Adrenal gland (tissue), 9 donors: ENCODE measurements at regions not wholly inside any gene's neighbourhood (a gene's known extent, or its start where the extent isn't known, plus 50 kb on each side); places are given as distances from the start of the nearest gene placed in this dataset.
A peak's percentile ranks its signal among the peaks of the same experiment; 100 is the strongest.

Experiments
- DNase-seq, 7 donors: peaks; one replicate each; pipeline ENCODE4 v3.0.0-alpha.2; 2019 to 2020
- H3K27ac ChIP-seq, 5 donors: fragments of 200-600 bp; sonication (generic) in 4 of 5; 1 replicate in 3 of 5; 2 replicates in 2 of 5; pipeline versions ENCODE4 v1.5.1 to v1.8.0; 2016 to 2020; ENCODE audit warnings: mild to moderate bottlenecking in 1 of 5
- H3K27me3 ChIP-seq: fragments of 200-600 bp; 2 replicates; pipeline ENCODE4 v1.8.0; 2021
- H3K36me3 ChIP-seq, 2 donors: fragments of 200-600 bp; replicated peaks in 1 of 2; 1 replicate in 1 of 2; 2 replicates in 1 of 2; pipeline versions ENCODE4 v1.5.1 to v1.8.0; 2018 to 2022
- H3K4me1 ChIP-seq, 2 donors: fragments of 200-600 bp; replicated peaks in 1 of 2; 1 replicate in 1 of 2; 2 replicates in 1 of 2; pipeline versions ENCODE4 v1.5.1 to v1.8.0; 2018 to 2021
- H3K4me3 ChIP-seq, 4 donors: fragments of 200-600 bp; sonication (generic) in 3 of 4; one replicate each; pipeline ENCODE4 v1.5.1; 2016 to 2018
- H3K9me3 ChIP-seq, 3 donors: fragments of 200-600 bp; sonication (generic) in 1 of 3; replicated peaks in 1 of 3; 1 replicate in 2 of 3; 2 replicates in 1 of 3; pipeline versions ENCODE4 v1.5.1 to v1.8.0; 2016 to 2021
- CTCF ChIP-seq, 6 experiments: fragments of 450-650 bp in 4 of 6; fragments of 200-600 bp in 2 of 6; sonication (generic) in 1 of 6; IDR thresholded peaks; 1 replicate in 5 of 6; 2 replicates in 1 of 6; pipeline versions ENCODE4 v1.5.1 to v1.8.0; 2016 to 2021; ENCODE audit warnings: antibody characterized with exemption in 6 of 6, mild to moderate bottlenecking in 2 of 6, moderate library complexity in 1 of 6
- POLR2A ChIP-seq, 2 donors: fragments of 450-650 bp; IDR thresholded peaks; one replicate each; pipeline ENCODE4 v1.6.1; 2017; ENCODE audit warnings: antibody characterized with exemption in 2 of 2, mild to moderate bottlenecking in 2 of 2, moderate library complexity in 1 of 2
- WGBS, 4 donors: extraction: QIAGEN DNeasy Blood & Tissue Kit in 2 of 4; methylation state at CpG; one replicate each; pipeline versions ENCODE4 v1.1.5 to v1.1.7; 2013 to 2017; 5-methylcytosine and 5-hydroxymethylcytosine counted together
- intact Hi-C, 2 donors: fragments of 100-400 bp; cut with DNase I; formaldehyde crosslinking; loops; one replicate each; pipeline versions ENCODE4 v1.14.1 to v1.15.0; 2022 to 2023
- donor health status: healthy with polysubstance abuse.
- donor health status: Bipolar disorder and iron deficiency.
- donor health status: DM: yes; HTN: yes; CAD: no.
- donor health status: DM: no; HTN: no; CAD: no.
- donor health status: DM: no; HTN: no; CAD: no.

- H3K27ac ChIP-seq: no peak overlapping the region
- H3K4me3 ChIP-seq: no peak overlapping the region
- DNase-seq: no peak
- H3K9me3 ChIP-seq: no peaks in the 10 kb centered on the region
- H3K4me1 ChIP-seq: no peaks in the 10 kb centered on the region
- no peak for TF ChIP-seq POLR2A (IDR thresholded peaks at IDR 0.05)
- no peak for TF ChIP-seq CTCF (IDR thresholded peaks at IDR 0.05)
- intact Hi-C loops: no loop called here
- no peaks in the 10 kb centered on the region for H3K36me3 ChIP-seq
- H3K27me3 ChIP-seq: no peaks in the 10 kb centered on the region
- WGBS, 4 donors: 66 to 90% (median 85%) methylated on average over 1 of the region's 1 CpG
Observed at GRCh38 chr7:116089293-116089692, 58.7 kb upstream of the TFEC start.

- no peak for DNase-seq
- TF ChIP-seq POLR2A (IDR thresholded peaks at IDR 0.05): no peak
- TF ChIP-seq CTCF (IDR thresholded peaks at IDR 0.05): no peak
- 71 to 80% (median 75%) methylated on average over 4 of the region's 4 CpGs for WGBS, 4 donors
- Histone ChIP-seq H3K27ac (no peak overlapping the region), H3K27me3 (no peaks in the 10 kb centered on the region), H3K9me3 (no peaks in the 10 kb centered on the region), H3K4me1 (no peaks in the 10 kb centered on the region), H3K4me3 (no peak overlapping the region), H3K36me3 (no peaks in the 10 kb centered on the region)
- intact Hi-C loops: no loop called here
Observed at GRCh38 chr7:116093516-116094301, 63.1 kb upstream of the TFEC start.

GRCh38 chr7:116095396-116095795, 64.8 kb upstream of the TFEC start:
- intact Hi-C loops: no loop called here
- Histone ChIP-seq H3K4me1 (no peaks in the 10 kb centered on the region), H3K27ac (no peak overlapping the region), H3K9me3 (no peaks in the 10 kb centered on the region), H3K27me3 (no peaks in the 10 kb centered on the region), H3K4me3 (no peak overlapping the region), H3K36me3 (no peaks in the 10 kb centered on the region)
- TF ChIP-seq POLR2A (IDR thresholded peaks at IDR 0.05) (no peak), CTCF (IDR thresholded peaks at IDR 0.05) (no peak)
- DNase-seq: no peak
- WGBS, 4 donors: 41 to 47% (median 45%) methylated on average over 2 of the region's 2 CpGs

- intact Hi-C loops: no loop called here
- no peak for TF ChIP-seq POLR2A (IDR thresholded peaks at IDR 0.05)
- peak in 1 of 6 experiments; percentile 21 for TF ChIP-seq CTCF (IDR thresholded peaks at IDR 0.05)
- no peaks in the 10 kb centered on the region for H3K4me1 ChIP-seq
- H3K27me3 ChIP-seq: no peaks in the 10 kb centered on the region
- no peaks in the 10 kb centered on the region for H3K36me3 ChIP-seq
- H3K27ac ChIP-seq: no peak overlapping the region
- no peak for DNase-seq
- H3K9me3 ChIP-seq: no peaks in the 10 kb centered on the region
- WGBS, 4 donors: 63 to 68% (median 64%) methylated on average over 4 of the region's 4 CpGs
- H3K4me3 ChIP-seq: no peak overlapping the region
Observed at GRCh38 chr7:116097365-116098009, 66.9 kb upstream of the TFEC start.
